ENCODE measurements at regions not wholly inside any gene's neighbourhood (a gene's known extent, or its start where the extent isn't known, plus 50 kb on each side); places are given as distances from the start of the nearest gene placed in this dataset.

- TF ChIP-seq CTCF (IDR thresholded peaks at IDR 0.05; ENCODE audit: borderline replicate concordance, extremely low read depth, low read length, poor library complexity, severe bottlenecking) (no peak), EZH2 (IDR thresholded peaks at IDR 0.05; ENCODE audit: borderline replicate concordance, low read depth, low read length, severe bottlenecking) (no peak)
Measured at GRCh38 chr16:51061328-51061727, 89.7 kb downstream of the SALL1 start.

Data from DND-41 (cell line).